ENCODE measurements at regions not wholly inside any gene's neighbourhood (a gene's known extent, or its start where the extent isn't known, plus 50 kb on each side); places are given as distances from the start of the nearest gene placed in this dataset.

- intact Hi-C loops (cut with micrococcal nuclease; ENCODE audit: unreplicated experiment) (no loop called here), in situ Hi-C loops (cut with HindIII; ENCODE audit: low pct_unique_long_range_greater_than_20kb, low sequenced_read_pairs) (no loop called here)
- Histone ChIP-seq H3K36me3 (ENCODE audit: control insufficient read depth, insufficient read depth, low read length) (no peaks in the 10 kb centered on the region), H3K4me3 (ENCODE audit: low read depth in 2 of 2, low read length in 2 of 2) (no peak overlapping the region), H3K9me3 (ENCODE audit: control insufficient read depth, insufficient read depth, low read depth, low read length) (no peaks in the 10 kb centered on the region), H3K27me3 (ENCODE audit: control insufficient read depth, insufficient read depth, low read length) (no peaks in the 10 kb centered on the region), H3K4me1 (ENCODE audit: control insufficient read depth, insufficient read depth, low read length) (no peaks in the 10 kb centered on the region), H3K27ac (ENCODE audit: low read length) (no peak overlapping the region)
- no peak for DNase-seq (ENCODE audit: low read depth, low spot score)
- no peak for ATAC-seq
- CTCF ChIA-PET: no interaction called here
- no TSS peak for BruUV-seq (replicated peaks)
- POLR2A ChIA-PET: no interaction called here
- TF ChIP-seq TCF7L2 (IDR thresholded peaks at IDR 0.05; ENCODE audit: low read depth, low read length): no peak
- TF ChIP-seq REST (IDR thresholded peaks at IDR 0.05; ENCODE audit: insufficient read depth in 1 of 2, low read depth in 2 of 2, low read length in 1 of 2): no peak
- TF ChIP-seq POLR2AphosphoS5 (IDR thresholded peaks at IDR 0.05; ENCODE audit: low read depth, low read length): no peak
- no peak for TF ChIP-seq CTCF (IDR thresholded peaks at IDR 0.05)
- no peak for TF ChIP-seq SIN3A (IDR thresholded peaks at IDR 0.05; ENCODE audit: borderline replicate concordance, insufficient read depth, low read depth, low read length)
Observed at GRCh38 chr2:147649286-147649685, 195.5 kb upstream of the ACVR2A start.

GRCh38 chr2:147648471-147648870, 196.4 kb upstream of the ACVR2A start:
- in situ Hi-C loops (cut with HindIII; ENCODE audit: low pct_unique_long_range_greater_than_20kb, low sequenced_read_pairs) (no loop called here), intact Hi-C loops (cut with micrococcal nuclease; ENCODE audit: unreplicated experiment) (no loop called here)
- no peak overlapping the region for H3K27ac ChIP-seq (ENCODE audit: low read length)
- ATAC-seq (no peak), DNase-seq (ENCODE audit: low read depth, low spot score) (no peak)
- no peaks in the 10 kb centered on the region for H3K27me3 ChIP-seq (ENCODE audit: control insufficient read depth, insufficient read depth, low read length)
- CTCF ChIA-PET: no interaction called here
- H3K4me1 ChIP-seq (ENCODE audit: control insufficient read depth, insufficient read depth, low read length): no peaks in the 10 kb centered on the region
- TF ChIP-seq REST (IDR thresholded peaks at IDR 0.05; ENCODE audit: insufficient read depth in 1 of 2, low read depth in 2 of 2, low read length in 1 of 2): no peak
- no peak for TF ChIP-seq CTCF (IDR thresholded peaks at IDR 0.05)
- BruUV-seq (replicated peaks): no TSS peak
- POLR2A ChIA-PET: no interaction called here
- no peak overlapping the region for H3K4me3 ChIP-seq (ENCODE audit: low read depth in 2 of 2, low read length in 2 of 2)
- H3K36me3 ChIP-seq (ENCODE audit: control insufficient read depth, insufficient read depth, low read length): no peaks in the 10 kb centered on the region
- H3K9me3 ChIP-seq (ENCODE audit: control insufficient read depth, insufficient read depth, low read depth, low read length): no peaks in the 10 kb centered on the region
